NOMO-1 (cell line): ENCODE measurements at regions not wholly inside any gene's neighbourhood (a gene's known extent, or its start where the extent isn't known, plus 50 kb on each side); places are given as distances from the start of the nearest gene placed in this dataset.
A peak's percentile ranks its signal among the peaks of the same experiment; 100 is the strongest.
"Not testable (repeated sequence)": the region's sequence is repeated elsewhere in the genome, so short reads cannot be mapped to it uniquely, and the experiment has no call there.

Source experiments
- DNase-seq, 2 experiments: peaks; one replicate each; lab custom pipeline; 2025; ENCODE audit not compliant: unreplicated experiment in 2 of 2; lab: John Stamatoyannopoulos, UW

GRCh38 chrX:136975684-136976470 lies 57.9 kb downstream of the GPR101 start:
- DNase-seq: no peak

- DNase-seq: no peak
Observed at GRCh38 chrX:136967966-136968365, 65.8 kb downstream of the GPR101 start.

GRCh38 chrX:136963973-136964372 lies 69.8 kb downstream of the GPR101 start:
- no peak for DNase-seq

GRCh38 chrX:136961594-136962135 lies 72.1 kb downstream of the GPR101 start:
- DNase-seq: no peak

GRCh38 chrX:136954930-136955329 lies 74.4 kb upstream of the RBMX start:
- peak; percentile 15 to 23 for DNase-seq

- DNase-seq: peak; percentile 35 to 71
Observed at GRCh38 chrX:136953867-136954787, 73.6 kb upstream of the RBMX start.

GRCh38 chrX:136950211-136950610 lies 69.7 kb upstream of the RBMX start:
- DNase-seq: no peak

GRCh38 chrX:136941396-136942337 lies 61.1 kb upstream of the RBMX start:
- DNase-seq: no peak

GRCh38 chrX:136936183-136936549 lies 55.6 kb upstream of the RBMX start:
- DNase-seq: no peak

GRCh38 chrX:136935533-136936182 lies 55.1 kb upstream of the RBMX start:
- not testable (repeated sequence) for DNase-seq

GRCh38 chrX:136934652-136935051 lies 54.1 kb upstream of the RBMX start:
- not testable (repeated sequence) for DNase-seq

- DNase-seq: no peak
Observed at GRCh38 chrX:136933611-136934145, 53.2 kb upstream of the RBMX start.

GRCh38 chrX:136931661-136932060 lies 51.1 kb upstream of the RBMX start:
- no peak for DNase-seq
